Muscle layer of colon (tissue), 2 donors: ENCODE measurements at regions not wholly inside any gene's neighbourhood (a gene's known extent, or its start where the extent isn't known, plus 50 kb on each side); places are given as distances from the start of the nearest gene placed in this dataset.

ENCODE experiments used
- H3K27ac ChIP-seq: one replicate; pipeline ENCODE4 v1.7.0; 2013; ENCODE audit warnings: low read depth, mild to moderate bottlenecking, low read length, moderate library complexity
- H3K27me3 ChIP-seq, 2 donors: one replicate each; pipeline ENCODE4 v1.7.0; 2013; ENCODE audit warnings: low read length in 2 of 2, mild to moderate bottlenecking in 2 of 2; ENCODE audit not compliant: insufficient read depth in 2 of 2, control insufficient read depth in 1 of 2
- H3K36me3 ChIP-seq: one replicate; pipeline ENCODE4 v1.7.0; 2013; ENCODE audit warnings: mild to moderate bottlenecking, low read length; ENCODE audit not compliant: insufficient read depth
- H3K4me1 ChIP-seq: one replicate; pipeline ENCODE4 v1.7.0; 2013; ENCODE audit warnings: mild to moderate bottlenecking, low read length; ENCODE audit not compliant: insufficient read depth
- H3K4me3 ChIP-seq, 2 donors: one replicate each; pipeline ENCODE4 v1.7.0; 2013; ENCODE audit warnings: low read length in 2 of 2, low read depth in 1 of 2, mild to moderate bottlenecking in 1 of 2, moderate library complexity in 1 of 2
- H3K9ac ChIP-seq: one replicate; pipeline ENCODE4 v1.7.0; 2013; ENCODE audit warnings: low read length
- H3K9me3 ChIP-seq: one replicate; pipeline ENCODE4 v1.7.0; 2013; ENCODE audit warnings: mild to moderate bottlenecking, low read length
- donor health status: abdominal sarcoma.
- donor health status: Adenocarcinoma of cecum.

GRCh38 chr2:12856934-12857601 lies 140.3 kb downstream of the TRIB2 start:
- Histone ChIP-seq H3K9ac (no peak overlapping the region), H3K4me1 (no peaks in the 10 kb centered on the region), H3K27me3 (no peaks in the 10 kb centered on the region), H3K27ac (no peak overlapping the region), H3K4me3 (no peak overlapping the region), H3K9me3 (no peaks in the 10 kb centered on the region), H3K36me3 (no peaks in the 10 kb centered on the region)

DNA sequence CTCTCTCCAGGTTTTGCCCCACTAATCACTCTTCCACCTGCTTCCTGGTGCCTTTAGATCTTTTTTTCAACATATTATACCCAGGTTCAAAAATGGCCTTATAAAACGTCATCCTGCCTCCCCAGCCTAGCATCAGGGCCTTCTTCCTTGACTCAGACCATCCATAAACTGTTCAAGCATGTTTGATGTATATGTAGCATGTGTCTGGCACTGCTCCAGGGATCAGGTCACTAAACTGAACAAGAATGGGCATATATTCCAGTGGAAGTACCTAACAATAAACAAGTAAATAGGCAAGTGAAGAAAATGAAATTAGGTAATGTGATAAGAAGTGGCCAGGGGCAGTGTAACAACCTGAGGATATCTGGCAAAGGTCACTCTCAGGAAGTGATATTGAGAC lies 141.2 kb downstream of the TRIB2 start:
- Histone ChIP-seq H3K27ac (no peak overlapping the region), H3K4me1 (no peaks in the 10 kb centered on the region), H3K9ac (no peak overlapping the region), H3K27me3 (no peaks in the 10 kb centered on the region), H3K36me3 (no peaks in the 10 kb centered on the region), H3K4me3 (no peak overlapping the region), H3K9me3 (no peaks in the 10 kb centered on the region)

DNA sequence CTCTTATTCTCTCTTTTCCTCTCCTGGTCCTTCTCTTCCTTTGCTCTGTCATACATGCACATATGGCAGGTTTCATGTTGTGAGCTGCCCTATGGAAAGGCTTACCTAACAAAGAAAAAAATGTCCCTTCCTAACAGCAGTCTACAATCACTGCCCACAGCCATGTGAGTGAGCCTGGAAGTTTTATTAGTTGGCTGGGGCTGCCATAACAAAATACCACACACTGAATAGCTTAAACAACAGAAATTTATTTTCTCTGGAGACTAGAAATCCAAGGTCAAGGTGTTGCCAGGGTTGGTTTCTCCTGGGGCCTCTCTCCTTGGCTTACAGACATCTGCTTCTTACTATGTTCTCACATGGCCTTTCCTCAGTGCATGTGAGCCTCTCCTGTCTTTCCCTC lies 142.1 kb downstream of the TRIB2 start:
- Histone ChIP-seq H3K4me1 (no peaks in the 10 kb centered on the region), H3K27ac (no peak overlapping the region), H3K36me3 (no peaks in the 10 kb centered on the region), H3K9ac (no peak overlapping the region), H3K4me3 (no peak overlapping the region), H3K27me3 (no peaks in the 10 kb centered on the region), H3K9me3 (no peaks in the 10 kb centered on the region)

GRCh38 chr2:12861344-12861930 lies 144.7 kb downstream of the TRIB2 start:
- Histone ChIP-seq H3K27me3 (no peaks in the 10 kb centered on the region), H3K4me1 (no peaks in the 10 kb centered on the region), H3K27ac (no peak overlapping the region), H3K36me3 (no peaks in the 10 kb centered on the region), H3K4me3 (no peak overlapping the region), H3K9me3 (no peaks in the 10 kb centered on the region), H3K9ac (no peak overlapping the region)

DNA sequence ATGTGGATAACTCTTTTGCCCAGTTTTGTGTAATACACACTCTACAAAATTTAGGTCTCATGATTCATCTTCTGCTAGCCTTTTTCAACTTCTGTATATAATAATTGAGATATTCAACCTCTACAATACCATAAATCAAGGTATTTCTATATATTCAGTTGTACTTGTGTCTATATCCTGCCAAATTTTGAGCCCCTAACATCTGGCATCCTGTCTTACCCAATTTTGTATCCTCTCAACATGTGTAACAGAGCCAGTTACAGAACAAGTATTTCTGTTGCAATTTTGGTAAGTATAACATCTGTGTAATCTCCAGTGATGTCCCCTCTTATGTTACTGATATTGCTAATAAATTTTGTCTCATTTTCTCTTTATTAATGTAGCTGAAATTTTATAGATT lies 145.8 kb downstream of the TRIB2 start:
- Histone ChIP-seq H3K9ac (no peak overlapping the region), H3K9me3 (no peaks in the 10 kb centered on the region), H3K4me1 (peaks cover under 1% of the 10 kb centered on the region), H3K27ac (no peak overlapping the region), H3K36me3 (no peaks in the 10 kb centered on the region), H3K27me3 (no peaks in the 10 kb centered on the region), H3K4me3 (no peak overlapping the region)

DNA sequence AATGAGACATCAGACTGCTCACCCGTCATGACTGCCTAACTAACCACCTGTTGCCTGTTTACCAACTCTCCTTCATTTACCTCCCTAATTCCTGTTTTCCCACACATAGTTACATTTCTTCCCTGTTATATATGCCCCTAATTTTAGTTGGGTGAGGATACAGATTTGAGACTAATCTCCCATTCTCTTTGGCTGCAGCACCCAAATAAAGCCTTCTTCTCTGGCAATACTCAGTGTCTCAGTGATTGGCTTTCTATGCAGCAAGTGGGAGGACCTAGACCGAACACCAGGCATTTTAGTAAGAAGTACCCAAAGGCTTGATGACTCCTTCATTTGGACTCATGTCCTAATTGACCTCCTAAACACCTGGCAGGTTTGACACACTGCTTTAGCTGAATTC lies 147.2 kb downstream of the TRIB2 start:
- Histone ChIP-seq H3K9me3 (no peaks in the 10 kb centered on the region), H3K4me3 (no peak overlapping the region), H3K27me3 (no peaks in the 10 kb centered on the region), H3K36me3 (no peaks in the 10 kb centered on the region), H3K27ac (no peak overlapping the region), H3K9ac (no peak overlapping the region), H3K4me1 (peaks cover 5% of the 10 kb centered on the region)

DNA sequence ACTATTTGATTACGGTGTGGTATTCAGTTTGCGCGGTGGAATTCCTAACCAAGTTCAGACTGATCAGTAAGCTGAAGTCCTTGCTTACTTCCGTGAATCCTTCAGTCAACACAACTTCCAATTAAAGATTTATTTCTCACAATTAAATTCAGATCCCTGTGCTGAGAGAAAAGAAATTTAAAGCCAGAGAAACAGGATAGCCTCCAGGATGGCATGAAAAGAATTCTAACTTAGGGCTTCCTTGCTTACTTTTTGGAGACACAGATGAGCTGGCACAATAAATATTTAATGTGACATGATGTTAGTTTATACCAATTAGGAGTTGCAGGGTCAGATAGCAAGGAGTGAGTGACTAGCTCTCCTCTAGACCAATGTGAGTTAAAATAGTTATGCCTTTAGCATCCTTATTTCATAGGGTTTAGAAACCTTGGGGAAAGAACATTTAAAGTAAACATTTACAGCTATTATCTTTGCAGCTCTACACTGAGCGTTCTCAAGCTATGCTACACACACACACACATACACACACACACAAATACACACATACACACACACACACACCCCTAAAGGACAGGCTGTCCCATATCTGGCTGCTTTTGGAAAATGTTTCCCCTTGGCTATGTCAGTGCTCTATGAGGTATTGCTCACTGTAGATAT lies 151.0 kb downstream of the TRIB2 start:
- no peaks in the 10 kb centered on the region for H3K36me3 ChIP-seq
- H3K4me1 ChIP-seq, result peaks cover 5% of the 10 kb centered on the region
- no peaks in the 10 kb centered on the region for H3K27me3 ChIP-seq
- H3K27ac ChIP-seq, result no peak overlapping the region
- H3K4me3 ChIP-seq, result no peak overlapping the region
- no peaks in the 10 kb centered on the region for H3K9me3 ChIP-seq
- H3K9ac ChIP-seq, result no peak overlapping the region

DNA sequence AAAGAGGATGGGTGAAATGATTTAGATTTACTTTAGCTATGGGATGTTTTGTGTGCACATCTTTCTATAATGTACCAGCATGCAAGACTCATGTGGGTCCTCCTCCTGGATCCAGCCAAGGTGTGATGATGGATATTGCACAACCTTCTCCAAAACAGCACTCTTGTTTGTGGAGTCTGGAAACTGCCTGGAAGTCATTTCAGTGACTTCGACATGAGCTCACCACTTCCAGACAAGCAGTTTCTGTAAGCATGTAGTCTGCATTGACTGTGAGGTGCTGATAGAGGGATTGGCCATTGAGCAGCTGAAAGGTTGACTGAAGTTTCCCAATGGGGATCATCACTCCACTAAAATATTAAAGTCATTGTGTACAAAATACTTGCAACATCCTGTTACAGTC lies 154.0 kb downstream of the TRIB2 start:
- peaks cover 5% of the 10 kb centered on the region for H3K4me1 ChIP-seq
- H3K9ac ChIP-seq, result no peak overlapping the region
- H3K27me3 ChIP-seq, result no peaks in the 10 kb centered on the region
- no peaks in the 10 kb centered on the region for H3K9me3 ChIP-seq
- H3K4me3 ChIP-seq, result no peak overlapping the region
- no peak overlapping the region for H3K27ac ChIP-seq
- H3K36me3 ChIP-seq, result no peaks in the 10 kb centered on the region

- no peaks in the 10 kb centered on the region for H3K27me3 ChIP-seq
- H3K36me3 ChIP-seq, result no peaks in the 10 kb centered on the region
- H3K4me1 ChIP-seq, result peaks cover 5% of the 10 kb centered on the region
- H3K9ac ChIP-seq, result no peak overlapping the region
- no peak overlapping the region for H3K4me3 ChIP-seq
- H3K27ac ChIP-seq, result no peak overlapping the region
- no peaks in the 10 kb centered on the region for H3K9me3 ChIP-seq
Observed at GRCh38 chr2:12871694-12872315, 155.1 kb downstream of the TRIB2 start.

GRCh38 chr2:12877761-12878160 lies 161.0 kb downstream of the TRIB2 start:
- Histone ChIP-seq H3K9me3 (no peaks in the 10 kb centered on the region), H3K4me3 (no peak overlapping the region), H3K27ac (no peak overlapping the region), H3K27me3 (no peaks in the 10 kb centered on the region), H3K36me3 (no peaks in the 10 kb centered on the region), H3K9ac (no peak overlapping the region), H3K4me1 (no peaks in the 10 kb centered on the region)

DNA sequence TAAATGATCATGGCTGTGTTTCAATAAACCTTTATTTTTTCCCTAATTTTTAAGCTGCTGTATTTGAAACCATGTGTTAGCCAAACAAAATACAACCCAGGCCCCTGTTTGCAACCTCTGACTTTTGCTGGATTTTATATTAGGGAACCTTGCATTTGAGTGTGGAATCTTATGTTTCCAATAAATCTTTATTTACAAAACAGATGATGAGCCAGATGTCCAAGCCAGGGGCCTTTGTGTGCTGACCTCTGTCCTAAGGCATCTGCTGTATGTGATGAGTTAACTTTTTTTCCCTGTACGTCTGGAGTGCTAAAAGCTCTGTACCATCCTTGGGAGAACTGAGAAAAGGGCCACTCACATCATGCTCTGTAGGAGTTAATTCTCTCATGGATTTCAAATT lies 162.9 kb downstream of the TRIB2 start:
- no peaks in the 10 kb centered on the region for H3K4me1 ChIP-seq
- no peaks in the 10 kb centered on the region for H3K9me3 ChIP-seq
- no peak overlapping the region for H3K27ac ChIP-seq
- H3K9ac ChIP-seq, result no peak overlapping the region
- H3K36me3 ChIP-seq, result no peaks in the 10 kb centered on the region
- H3K27me3 ChIP-seq, result no peaks in the 10 kb centered on the region
- no peak overlapping the region for H3K4me3 ChIP-seq
